Neural progenitor cell (in vitro differentiated cells): ENCODE measurements at regions not wholly inside any gene's neighbourhood (a gene's known extent, or its start where the extent isn't known, plus 50 kb on each side); places are given as distances from the start of the nearest gene placed in this dataset.

ENCODE experiments used
- CTCF ChIP-seq: fragments of 200-600 bp; sonication (generic); IDR thresholded peaks from 2 replicates; pipeline ENCODE4 v1.5.1; 2017; ENCODE audit warnings: antibody characterized with exemption, mild to moderate bottlenecking
- EZH2 ChIP-seq: fragments of 200-600 bp; sonication (generic); IDR thresholded peaks from 2 replicates; pipeline ENCODE4 v1.6.1; 2017; ENCODE audit warnings: antibody characterized with exemption, mild to moderate bottlenecking, moderate library complexity
- EZH2phosphoT487 ChIP-seq: fragments of 200-600 bp; sonication (generic); IDR thresholded peaks from 2 replicates; pipeline ENCODE4 v1.6.1; 2017; ENCODE audit warnings: antibody characterized with exemption

GRCh38 chr10:80917636-80918035 lies 379.9 kb downstream of the SH2D4B start:
- no peak for TF ChIP-seq CTCF
- TF ChIP-seq EZH2phosphoT487 = no peak
- no peak for TF ChIP-seq EZH2
